GM23338 (cell line): ENCODE measurements at regions not wholly inside any gene's neighbourhood (a gene's known extent, or its start where the extent isn't known, plus 50 kb on each side); places are given as distances from the start of the nearest gene placed in this dataset.

ENCODE experiments used
- ATAC-seq: fragments of 200-7000 bp; cut with Tn5 transposase; 3 replicates; pipeline ENCODE4 v1.9.1; 2020
- DNase-seq: peaks from one replicate; pipeline ENCODE4 v3.0.0-alpha.2; 2015; ENCODE audit warnings: low spot score
- H2AFZ ChIP-seq: fragments of 200-600 bp; sonication (generic); 2 replicates; pipeline ENCODE4 v1.8.0; 2016; ENCODE audit warnings: antibody characterized with exemption, mild to moderate bottlenecking, moderate library complexity
- H3F3A ChIP-seq: fragments of 200-600 bp; sonication (generic); replicated peaks from 2 replicates; pipeline ENCODE4 v1.8.0; 2017; ENCODE audit warnings: antibody characterized with exemption, mixed run types, low read depth
- H3K27ac ChIP-seq: fragments of 200-600 bp; sonication (generic); 2 replicates; pipeline ENCODE4 v1.6.1; 2016; ENCODE audit warnings: low read depth
- H3K27me3 ChIP-seq: fragments of 200-600 bp; sonication (generic); 2 replicates; pipeline ENCODE4 v1.8.0; 2016; ENCODE audit warnings: mild to moderate bottlenecking, mixed run types, moderate library complexity; ENCODE audit not compliant: insufficient read depth
- H3K36me3 ChIP-seq: fragments of 200-600 bp; sonication (generic); 2 replicates; pipeline ENCODE4 v1.8.0; 2016; ENCODE audit warnings: mild to moderate bottlenecking; ENCODE audit not compliant: insufficient read depth
- H3K4me1 ChIP-seq: fragments of 200-600 bp; sonication (generic); 2 replicates; pipeline ENCODE4 v1.8.0; 2016; ENCODE audit warnings: mild to moderate bottlenecking, moderate library complexity; ENCODE audit not compliant: insufficient read depth
- H3K4me2 ChIP-seq: fragments of 200-600 bp; sonication (generic); 2 replicates; pipeline ENCODE4 v1.7.1; 2017; ENCODE audit warnings: mixed run types
- H3K4me3 ChIP-seq: fragments of 200-600 bp; sonication (generic); 2 replicates; pipeline ENCODE4 v1.6.1; 2016; ENCODE audit warnings: mixed run types
- H3K79me2 ChIP-seq: fragments of 200-600 bp; sonication (generic); replicated peaks from 2 replicates; pipeline ENCODE4 v1.8.0; 2017; ENCODE audit warnings: mild to moderate bottlenecking; ENCODE audit not compliant: insufficient read depth
- H3K9me2 ChIP-seq: fragments of 200-600 bp; sonication (generic); 2 replicates; pipeline ENCODE4 v1.8.0; 2017; ENCODE audit not compliant: insufficient read depth
- H4K20me1 ChIP-seq: fragments of 200-600 bp; sonication (generic); replicated peaks from 2 replicates; pipeline ENCODE4 v1.8.0; 2017; ENCODE audit warnings: mild to moderate bottlenecking; ENCODE audit not compliant: insufficient read depth
- H3K27ac Mint-ChIP-seq: 2 replicates; pipeline ENCODE4 v1.8.0; 2020; ENCODE audit warnings: inconsistent platforms, mild to moderate bottlenecking, moderate library complexity, mixed read lengths
- H3K27me3 Mint-ChIP-seq: 3 replicates; pipeline ENCODE4 v1.8.0; 2022; ENCODE audit warnings: low read depth, mild to moderate bottlenecking, moderate library complexity, mixed read lengths, inconsistent platforms; ENCODE audit not compliant: insufficient read depth, poor library complexity
- H3K36me3 Mint-ChIP-seq: 3 replicates; pipeline ENCODE4 v1.8.0; 2021; ENCODE audit warnings: low read depth, mild to moderate bottlenecking, inconsistent platforms, moderate library complexity, mixed read lengths
- H3K4me1 Mint-ChIP-seq: 3 replicates; pipeline ENCODE4 v1.8.0; 2020; ENCODE audit warnings: mild to moderate bottlenecking, inconsistent platforms, mixed read lengths
- H3K4me3 Mint-ChIP-seq: 3 replicates; pipeline ENCODE4 v1.8.0; 2021; ENCODE audit warnings: moderate library complexity, mild to moderate bottlenecking, inconsistent platforms, mixed read lengths
- H3K9me3 Mint-ChIP-seq: 3 replicates; pipeline ENCODE4 v1.8.0; 2020; ENCODE audit warnings: moderate library complexity, mild to moderate bottlenecking, inconsistent platforms, mixed read lengths
- CREB1 ChIP-seq: fragments of 250-450 bp; sonication (Bioruptor Pico); IDR thresholded peaks from 2 replicates; pipeline ENCODE4 v1.5.0; 2020; ENCODE audit warnings: low read depth, mild to moderate bottlenecking, moderate library complexity
- CTCF ChIP-seq, 2 experiments: fragments of 200-600 bp in 1 of 2; sonication (generic) in 1 of 2; conservative IDR thresholded peaks; 2 replicates each; pipeline versions ENCODE4 v1.5.1 to v1.6.1; 2016 to 2017; ENCODE audit warnings: antibody characterized with exemption in 2 of 2, low read depth in 2 of 2, mild to moderate bottlenecking in 2 of 2, moderate library complexity in 1 of 2
- ETS1 ChIP-seq: IDR thresholded peaks from 2 replicates; pipeline ENCODE4 v1.6.1; 2016; ENCODE audit warnings: antibody characterized with exemption
- EZH2 ChIP-seq: fragments of 200-600 bp; sonication (generic); IDR thresholded peaks from one replicate; pipeline ENCODE4 v1.8.0; 2017; ENCODE audit warnings: antibody characterized with exemption, mild to moderate bottlenecking, low read depth; ENCODE audit not compliant: unreplicated experiment
- EZH2phosphoT487 ChIP-seq: fragments of 200-600 bp; sonication (generic); IDR thresholded peaks from one replicate; pipeline ENCODE4 v1.8.1; 2018; ENCODE audit warnings: antibody characterized with exemption; ENCODE audit not compliant: unreplicated experiment
- JUNB ChIP-seq: IDR thresholded peaks from one replicate; pipeline ENCODE4 v1.6.1; 2016; ENCODE audit warnings: antibody characterized with exemption; ENCODE audit not compliant: unreplicated experiment
- NANOG ChIP-seq: IDR thresholded peaks from 2 replicates; pipeline ENCODE4 v1.6.1; 2016; ENCODE audit warnings: antibody characterized with exemption, borderline replicate concordance
- POLR2AphosphoS5 ChIP-seq: IDR thresholded peaks from 2 replicates; pipeline ENCODE4 v1.6.1; 2016; ENCODE audit warnings: antibody characterized with exemption, low read depth
- REST ChIP-seq: IDR thresholded peaks from one replicate; pipeline ENCODE4 v1.6.1; 2018; ENCODE audit warnings: antibody characterized with exemption; ENCODE audit not compliant: unreplicated experiment
- STAT1 ChIP-seq: IDR thresholded peaks from one replicate; pipeline ENCODE4 v1.6.1; 2016; ENCODE audit warnings: antibody characterized with exemption; ENCODE audit not compliant: unreplicated experiment
- ZNF114 ChIP-seq: fragments of 250-450 bp; sonication (Bioruptor Pico); IDR thresholded peaks from 2 replicates; pipeline ENCODE4 v1.5.0; 2020; ENCODE audit warnings: mild to moderate bottlenecking, moderate library complexity
- ZNF331 ChIP-seq: fragments of 250-450 bp; sonication (Bioruptor Pico); IDR thresholded peaks from 2 replicates; pipeline ENCODE4 v1.5.0; 2020; ENCODE audit warnings: low read depth, mild to moderate bottlenecking, moderate library complexity
- ZNF462 ChIP-seq: fragments of 250-450 bp; sonication (Bioruptor Pico); IDR thresholded peaks from 2 replicates; pipeline ENCODE4 v1.5.0; 2020; ENCODE audit warnings: mild to moderate bottlenecking, moderate library complexity

- no peak overlapping the region for H3K4me3 ChIP-seq
- H3K27ac ChIP-seq: no peak overlapping the region
- H3K36me3 ChIP-seq: no peaks in the 10 kb centered on the region
- H3K4me1 Mint-ChIP-seq: peaks cover 3% of the 10 kb centered on the region; the same call in 2 of the 3 replicates
- H3F3A ChIP-seq: no peaks in the 10 kb centered on the region
- H3K79me2 ChIP-seq: no peaks in the 10 kb centered on the region
- no peaks in the 10 kb centered on the region for H3K9me3 Mint-ChIP-seq
- H3K36me3 Mint-ChIP-seq: no peaks in the 10 kb centered on the region
- H3K4me1 ChIP-seq: no peaks in the 10 kb centered on the region
- H3K27ac Mint-ChIP-seq: no peak overlapping the region
- H2AFZ ChIP-seq: no peak overlapping the region
- H3K27me3 Mint-ChIP-seq: peaks cover 3% of the 10 kb centered on the region
- peak; percentile 10 for DNase-seq
- no peak overlapping the region for H3K4me3 Mint-ChIP-seq
- ATAC-seq: peak; percentile 50
- no peaks in the 10 kb centered on the region for H4K20me1 ChIP-seq
- no peak overlapping the region for H3K4me2 ChIP-seq
- no peaks in the 10 kb centered on the region for H3K9me2 ChIP-seq
- H3K27me3 ChIP-seq: no peaks in the 10 kb centered on the region
- TF ChIP-seq CTCF (conservative IDR thresholded peaks at IDR 0.05; ENCODE audit: low read depth in 2 of 2) (no peak), POLR2AphosphoS5 (no peak), EZH2phosphoT487 (no peak), ZNF114 (no peak), CREB1 (no peak), STAT1 (no peak), EZH2 (no peak), ZNF331 (no peak), JUNB (no peak), ETS1 (no peak), REST (no peak), ZNF462 (CRISPR knock-in tag) (no peak), NANOG (no peak)
These were observed 102.7 kb downstream of the SPCS3 start for GRCh38 chr4:176422511-176422910.
